ENCODE measurements at regions not wholly inside any gene's neighbourhood (a gene's known extent, or its start where the extent isn't known, plus 50 kb on each side); places are given as distances from the start of the nearest gene placed in this dataset.

- intact Hi-C loops (cut with micrococcal nuclease) = no loop called here
- H3K36me3 ChIP-seq (replicated peaks in 1 of 2; ENCODE audit: control extremely low read depth in 1 of 2, control insufficient read depth in 1 of 2, extremely low read depth in 1 of 2, insufficient read depth in 2 of 2, low read length in 1 of 2) = no peaks in the 10 kb centered on the region
- no peaks in the 10 kb centered on the region for H4K20me1 ChIP-seq (ENCODE audit: control insufficient read depth, insufficient read depth, low read length, poor library complexity, severe bottlenecking)
- no peaks in the 10 kb centered on the region for H3K4me1 ChIP-seq (ENCODE audit: control insufficient read depth in 2 of 2, insufficient read depth in 2 of 2, low read length in 2 of 2)
- Mint-ChIP-seq H3K4me1 (no peaks in the 10 kb centered on the region), H3K27ac (no peak overlapping the region), H3K27me3 (no peaks in the 10 kb centered on the region), H3K4me3 (no peak overlapping the region), H3K9me3 (ENCODE audit: insufficient read depth) (no peaks in the 10 kb centered on the region)
- DNase-seq (no peak), ATAC-seq (ENCODE audit: low read depth) (no peak)
- no peaks in the 10 kb centered on the region for H3K79me2 ChIP-seq (ENCODE audit: control insufficient read depth, insufficient read depth, low read length)
- H3K9me3 ChIP-seq (ENCODE audit: control extremely low read depth in 1 of 3, control insufficient read depth in 2 of 3, insufficient read depth in 1 of 3, low read length in 2 of 3) = no peaks in the 10 kb centered on the region
- no peak overlapping the region for H3K9ac ChIP-seq (ENCODE audit: low read length)
- POLR2A ChIA-PET = no interaction called here
- no peak overlapping the region for H3K4me2 ChIP-seq (replicated peaks; ENCODE audit: low read depth, low read length, poor library complexity, severe bottlenecking)
- no peak for TF ChIP-seq EZH2 (IDR thresholded peaks at IDR 0.05; ENCODE audit: borderline replicate concordance, insufficient read depth, low read depth, low read length, poor library complexity, severe bottlenecking)
- TF ChIP-seq, protein P1, sequence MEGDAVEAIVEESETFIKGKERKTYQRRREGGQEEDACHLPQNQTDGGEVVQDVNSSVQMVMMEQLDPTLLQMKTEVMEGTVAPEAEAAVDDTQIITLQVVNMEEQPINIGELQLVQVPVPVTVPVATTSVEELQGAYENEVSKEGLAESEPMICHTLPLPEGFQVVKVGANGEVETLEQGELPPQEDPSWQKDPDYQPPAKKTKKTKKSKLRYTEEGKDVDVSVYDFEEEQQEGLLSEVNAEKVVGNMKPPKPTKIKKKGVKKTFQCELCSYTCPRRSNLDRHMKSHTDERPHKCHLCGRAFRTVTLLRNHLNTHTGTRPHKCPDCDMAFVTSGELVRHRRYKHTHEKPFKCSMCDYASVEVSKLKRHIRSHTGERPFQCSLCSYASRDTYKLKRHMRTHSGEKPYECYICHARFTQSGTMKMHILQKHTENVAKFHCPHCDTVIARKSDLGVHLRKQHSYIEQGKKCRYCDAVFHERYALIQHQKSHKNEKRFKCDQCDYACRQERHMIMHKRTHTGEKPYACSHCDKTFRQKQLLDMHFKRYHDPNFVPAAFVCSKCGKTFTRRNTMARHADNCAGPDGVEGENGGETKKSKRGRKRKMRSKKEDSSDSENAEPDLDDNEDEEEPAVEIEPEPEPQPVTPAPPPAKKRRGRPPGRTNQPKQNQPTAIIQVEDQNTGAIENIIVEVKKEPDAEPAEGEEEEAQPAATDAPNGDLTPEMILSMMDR (IDR thresholded peaks at IDR 0.05) = no peak
- no peak overlapping the region for H2AFZ ChIP-seq (ENCODE audit: insufficient read depth, low read depth, low read length, poor library complexity, severe bottlenecking)
- CTCF ChIA-PET = no interaction called here
- no peak overlapping the region for H3K27ac ChIP-seq (ENCODE audit: low read length in 2 of 2)
- no peak overlapping the region for H3K4me3 ChIP-seq (ENCODE audit: control extremely low read depth in 1 of 5, extremely low read depth in 1 of 5, insufficient read depth in 1 of 5, low read depth in 2 of 5, low read length in 4 of 5)
- no peaks in the 10 kb centered on the region for H3K27me3 ChIP-seq (replicated peaks in 1 of 4; ENCODE audit: control extremely low read depth in 1 of 4, control insufficient read depth in 3 of 4, insufficient read depth in 4 of 4, low read length in 3 of 4)
- WGBS (ENCODE audit: insufficient coverage) = 65% methylated on average over 2 of the region's 2 CpGs
Observed at GRCh38 chr1:177739780-177740179, 230.1 kb downstream of the SEC16B start.

DNA sequence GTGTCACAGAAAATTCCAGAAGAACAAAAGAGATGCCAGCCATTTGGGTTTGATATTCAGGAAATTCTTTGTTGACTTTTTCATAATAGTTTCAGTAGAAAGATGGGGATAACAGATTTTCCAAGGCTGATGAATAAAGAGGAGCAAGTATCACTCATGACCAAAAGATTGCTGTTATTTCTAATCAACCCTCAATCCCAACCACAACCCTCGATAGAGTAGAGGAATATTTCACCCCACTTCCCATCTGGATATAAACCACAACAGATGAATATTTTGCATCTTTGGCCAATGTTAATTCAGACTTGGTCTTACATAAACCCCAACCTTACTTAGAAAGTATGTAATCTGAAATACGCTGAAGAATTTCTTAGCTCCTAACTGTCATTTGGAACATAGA, 232.4 kb downstream of the SEC16B start:
- ATAC-seq (ENCODE audit: low read depth) (no peak), DNase-seq (no peak)
- no peak overlapping the region for H3K9ac ChIP-seq (ENCODE audit: low read length)
- H4K20me1 ChIP-seq (ENCODE audit: control insufficient read depth, insufficient read depth, low read length, poor library complexity, severe bottlenecking) = no peaks in the 10 kb centered on the region
- no peak overlapping the region for H3K27ac ChIP-seq (ENCODE audit: low read length in 2 of 2)
- H3K4me2 ChIP-seq (replicated peaks; ENCODE audit: low read depth, low read length, poor library complexity, severe bottlenecking) = no peak overlapping the region
- no peaks in the 10 kb centered on the region for H3K4me1 Mint-ChIP-seq
- no peaks in the 10 kb centered on the region for H3K4me1 ChIP-seq (ENCODE audit: control insufficient read depth in 2 of 2, insufficient read depth in 2 of 2, low read length in 2 of 2)
- TF ChIP-seq EZH2 (IDR thresholded peaks at IDR 0.05; ENCODE audit: borderline replicate concordance, insufficient read depth, low read depth, low read length, poor library complexity, severe bottlenecking) = no peak
- POLR2A ChIA-PET = no interaction called here
- no peak overlapping the region for H3K4me3 Mint-ChIP-seq
- H3K4me3 ChIP-seq (ENCODE audit: control extremely low read depth in 1 of 5, extremely low read depth in 1 of 5, insufficient read depth in 1 of 5, low read depth in 2 of 5, low read length in 4 of 5) = no peak overlapping the region
- H3K79me2 ChIP-seq (ENCODE audit: control insufficient read depth, insufficient read depth, low read length) = no peaks in the 10 kb centered on the region
- no peaks in the 10 kb centered on the region for H3K9me3 ChIP-seq (ENCODE audit: control extremely low read depth in 1 of 3, control insufficient read depth in 2 of 3, insufficient read depth in 1 of 3, low read length in 2 of 3)
- CTCF ChIA-PET = no interaction called here
- no peaks in the 10 kb centered on the region for H3K36me3 ChIP-seq (replicated peaks in 1 of 2; ENCODE audit: control extremely low read depth in 1 of 2, control insufficient read depth in 1 of 2, extremely low read depth in 1 of 2, insufficient read depth in 2 of 2, low read length in 1 of 2)
- H3K27me3 Mint-ChIP-seq = no peaks in the 10 kb centered on the region
- no peak overlapping the region for H3K27ac Mint-ChIP-seq
- intact Hi-C loops (cut with micrococcal nuclease) = no loop called here
- H3K9me3 Mint-ChIP-seq (ENCODE audit: insufficient read depth) = no peaks in the 10 kb centered on the region
- no peak overlapping the region for H2AFZ ChIP-seq (ENCODE audit: insufficient read depth, low read depth, low read length, poor library complexity, severe bottlenecking)
- WGBS (ENCODE audit: insufficient coverage) = no CpG with 5 or more reads among the region's 2 CpGs
- no peaks in the 10 kb centered on the region for H3K27me3 ChIP-seq (replicated peaks in 1 of 4; ENCODE audit: control extremely low read depth in 1 of 4, control insufficient read depth in 3 of 4, insufficient read depth in 4 of 4, low read length in 3 of 4)

Data from B cell (primary cell).